ENCODE measurements at regions not wholly inside any gene's neighbourhood (a gene's known extent, or its start where the extent isn't known, plus 50 kb on each side); places are given as distances from the start of the nearest gene placed in this dataset.
"Not testable (repeated sequence)": the region's sequence is repeated elsewhere in the genome, so short reads cannot be mapped to it uniquely, and the experiment has no call there.

DNA sequence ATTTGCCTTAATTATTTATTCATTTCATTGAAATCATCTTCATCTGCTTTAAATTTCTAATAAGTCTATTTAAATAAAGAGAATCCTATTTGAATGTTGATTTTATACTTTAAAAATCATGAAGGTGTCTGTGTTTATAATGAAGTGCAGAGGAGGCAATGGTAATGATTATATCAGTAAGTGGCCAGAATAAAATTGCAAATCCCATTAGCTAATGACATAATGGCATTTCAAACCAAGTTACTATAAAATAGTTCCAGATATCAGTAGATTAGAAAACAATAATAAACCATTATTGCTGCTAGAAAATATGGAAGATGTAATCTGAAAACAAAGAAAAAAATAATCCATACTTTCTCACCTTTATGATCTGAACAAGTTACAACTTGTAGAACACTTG is 647.8 kb upstream of the KLHL1 start:
- H3K4me1 ChIP-seq (ENCODE audit: insufficient read depth, low read length): no peaks in the 10 kb centered on the region
- no peaks in the 10 kb centered on the region for H3K9me3 ChIP-seq (ENCODE audit: low read length)
- no peak overlapping the region for H3K9ac ChIP-seq (ENCODE audit: low read length)
- H3K36me3 ChIP-seq (ENCODE audit: insufficient read depth, low read length): no peaks in the 10 kb centered on the region
- H3K27ac ChIP-seq (ENCODE audit: low read depth, low read length): no peak overlapping the region
- no peak overlapping the region for H3K4me3 ChIP-seq (ENCODE audit: low read depth in 1 of 2, low read length in 2 of 2)
- no peaks in the 10 kb centered on the region for H3K27me3 ChIP-seq (ENCODE audit: control insufficient read depth in 1 of 2, insufficient read depth in 2 of 2, low read length in 2 of 2)

DNA sequence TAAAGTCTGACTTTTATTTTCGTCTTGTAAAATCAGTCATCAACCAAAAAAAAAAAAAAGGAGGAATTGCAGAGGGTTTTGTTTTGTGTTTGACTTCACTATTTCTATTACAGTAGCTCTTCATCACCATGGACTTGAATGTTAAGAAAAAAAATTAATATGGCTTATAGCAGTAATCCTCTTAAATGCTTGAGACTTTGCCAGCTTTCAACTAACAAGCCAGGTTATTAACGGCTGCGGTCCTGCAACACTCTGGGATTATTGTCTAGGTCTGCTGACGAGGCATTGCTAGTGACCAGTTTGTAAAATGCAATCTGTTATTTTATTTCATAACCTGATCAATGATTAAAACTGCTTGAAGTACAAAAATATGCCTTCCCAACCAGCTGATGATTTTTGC is 647.2 kb upstream of the KLHL1 start:
- H3K36me3 ChIP-seq (ENCODE audit: insufficient read depth, low read length): no peaks in the 10 kb centered on the region
- H3K27ac ChIP-seq (ENCODE audit: low read depth, low read length): no peak overlapping the region
- no peaks in the 10 kb centered on the region for H3K27me3 ChIP-seq (ENCODE audit: control insufficient read depth in 1 of 2, insufficient read depth in 2 of 2, low read length in 2 of 2)
- H3K9me3 ChIP-seq (ENCODE audit: low read length): no peaks in the 10 kb centered on the region
- no peak overlapping the region for H3K4me3 ChIP-seq (ENCODE audit: low read depth in 1 of 2, low read length in 2 of 2)
- no peak overlapping the region for H3K9ac ChIP-seq (ENCODE audit: low read length)
- no peaks in the 10 kb centered on the region for H3K4me1 ChIP-seq (ENCODE audit: insufficient read depth, low read length)

DNA sequence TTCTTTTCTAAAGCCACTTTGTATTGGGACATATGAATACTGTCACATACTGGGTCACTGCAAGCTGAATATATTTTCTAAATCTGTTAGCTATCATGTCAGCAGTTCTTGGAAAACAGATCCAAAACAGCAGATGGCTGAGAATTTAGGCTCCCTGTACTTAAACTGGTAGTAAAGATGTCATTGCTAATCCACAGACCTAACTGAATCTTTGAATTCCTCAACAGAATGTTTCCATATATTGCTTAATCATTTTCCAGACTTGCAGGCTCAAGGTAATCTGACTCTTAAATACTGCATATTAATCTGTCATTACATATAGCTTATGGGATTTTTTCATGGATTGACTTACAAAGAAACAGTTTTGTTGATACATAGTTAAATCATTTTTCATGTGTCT is 639.0 kb upstream of the KLHL1 start:
- Histone ChIP-seq H3K36me3 (ENCODE audit: insufficient read depth, low read length) (no peaks in the 10 kb centered on the region), H3K9me3 (ENCODE audit: low read length) (no peaks in the 10 kb centered on the region), H3K4me1 (ENCODE audit: insufficient read depth, low read length) (no peaks in the 10 kb centered on the region), H3K27me3 (ENCODE audit: control insufficient read depth in 1 of 2, insufficient read depth in 2 of 2, low read length in 2 of 2) (no peaks in the 10 kb centered on the region), H3K9ac (ENCODE audit: low read length) (no peak overlapping the region), H3K4me3 (ENCODE audit: low read depth in 1 of 2, low read length in 2 of 2) (no peak overlapping the region), H3K27ac (ENCODE audit: low read depth, low read length) (no peak overlapping the region)

DNA sequence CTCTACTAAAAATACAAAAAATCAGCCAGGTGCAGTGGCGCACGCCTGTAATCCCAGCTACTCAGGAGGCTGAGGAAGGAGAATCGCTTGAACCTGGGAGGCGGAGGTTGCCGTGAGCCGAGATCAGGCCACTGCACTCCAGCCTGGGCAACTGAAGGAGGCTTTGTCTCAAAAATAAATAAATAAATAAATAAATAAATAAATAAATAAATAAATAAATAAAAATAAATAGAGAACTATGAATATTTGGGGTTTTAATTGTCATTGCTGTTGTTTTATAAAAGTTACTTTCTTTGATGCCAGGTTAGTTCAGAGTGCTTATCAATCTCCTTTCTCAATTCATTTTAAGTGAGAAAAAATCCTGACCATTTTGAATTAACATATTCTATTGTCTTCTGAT is 638.2 kb upstream of the KLHL1 start:
- H3K27ac ChIP-seq (ENCODE audit: low read depth, low read length); H3K27me3 ChIP-seq (ENCODE audit: control insufficient read depth in 1 of 2, insufficient read depth in 2 of 2, low read length in 2 of 2); H3K36me3 ChIP-seq (ENCODE audit: insufficient read depth, low read length); H3K4me1 ChIP-seq (ENCODE audit: insufficient read depth, low read length); H3K9ac ChIP-seq (ENCODE audit: low read length); H3K4me3 ChIP-seq (ENCODE audit: low read depth in 1 of 2, low read length in 2 of 2); H3K9me3 ChIP-seq (ENCODE audit: low read length): not testable (repeated sequence)

DNA sequence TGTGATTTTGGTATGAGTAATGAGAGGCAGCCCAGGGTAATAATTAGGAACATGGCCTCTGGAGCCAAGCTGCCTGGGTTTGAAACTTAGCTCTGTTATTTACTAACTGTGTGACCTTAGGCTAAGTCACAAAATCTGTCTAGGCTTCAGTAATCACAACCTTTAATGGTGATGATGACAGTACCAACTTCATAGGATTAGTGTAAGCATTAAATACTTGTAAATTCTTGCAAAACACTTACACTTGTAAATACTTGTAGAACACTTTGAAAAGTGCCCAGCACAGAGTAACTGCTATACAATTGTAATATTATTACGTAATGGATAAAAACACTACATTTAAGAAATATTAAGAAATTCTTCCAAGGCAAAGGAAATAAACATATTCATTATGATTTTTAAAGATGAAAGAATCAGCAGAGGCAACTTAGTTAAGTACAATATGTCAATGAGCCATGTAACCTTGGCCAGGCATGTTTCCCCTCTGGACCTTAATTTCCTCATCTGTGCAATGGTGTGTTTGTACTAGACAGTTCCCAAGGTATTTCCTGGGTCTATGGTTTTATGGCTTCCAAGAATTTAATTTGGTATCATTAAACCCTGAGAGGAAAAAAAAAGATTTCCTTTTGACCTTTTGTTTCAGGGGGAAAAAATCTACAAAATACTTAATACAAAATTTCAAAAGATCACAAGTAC is 628.5 kb upstream of the KLHL1 start:
- H3K9me3 ChIP-seq (ENCODE audit: low read length): no peaks in the 10 kb centered on the region

DNA sequence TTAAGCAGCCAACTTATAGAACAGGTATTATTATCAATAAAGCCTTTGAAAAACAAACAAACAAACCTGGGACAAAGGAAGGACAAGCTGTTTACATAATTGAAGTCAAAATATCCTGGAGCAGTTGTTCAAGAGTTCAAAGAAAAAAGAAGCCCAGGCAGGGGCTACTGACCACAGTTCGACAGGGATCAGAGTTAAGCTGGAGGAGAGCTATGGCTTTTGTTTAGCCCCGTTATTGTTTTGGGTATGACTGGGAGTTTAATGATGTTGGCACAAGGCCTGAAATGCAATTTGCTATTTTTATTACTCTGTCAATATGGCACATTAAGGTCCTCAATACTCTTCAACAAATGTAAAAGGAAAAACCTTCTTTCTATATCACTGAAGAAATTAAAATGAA is 624.4 kb upstream of the KLHL1 start:
- H3K27me3 ChIP-seq (ENCODE audit: control insufficient read depth in 1 of 2, insufficient read depth in 2 of 2, low read length in 2 of 2): no peaks in the 10 kb centered on the region
- no peak overlapping the region for H3K4me3 ChIP-seq (ENCODE audit: low read depth in 1 of 2, low read length in 2 of 2)
- H3K27ac ChIP-seq (ENCODE audit: low read depth, low read length): no peak overlapping the region
- H3K4me1 ChIP-seq (ENCODE audit: insufficient read depth, low read length): no peaks in the 10 kb centered on the region
- H3K9ac ChIP-seq (ENCODE audit: low read length): no peak overlapping the region
- no peaks in the 10 kb centered on the region for H3K36me3 ChIP-seq (ENCODE audit: insufficient read depth, low read length)
- no peaks in the 10 kb centered on the region for H3K9me3 ChIP-seq (ENCODE audit: low read length)

More for the DNA sequence above, 628.5 kb upstream of the KLHL1 start:
- no peaks in the 10 kb centered on the region for H3K36me3 ChIP-seq (ENCODE audit: insufficient read depth, low read length)
- no peaks in the 10 kb centered on the region for H3K27me3 ChIP-seq (ENCODE audit: control insufficient read depth in 1 of 2, insufficient read depth in 2 of 2, low read length in 2 of 2)
- H3K27ac ChIP-seq (ENCODE audit: low read depth, low read length): no peak overlapping the region
- no peaks in the 10 kb centered on the region for H3K4me1 ChIP-seq (ENCODE audit: insufficient read depth, low read length)
- no peak overlapping the region for H3K9ac ChIP-seq (ENCODE audit: low read length)
- no peak overlapping the region for H3K4me3 ChIP-seq (ENCODE audit: low read depth in 1 of 2, low read length in 2 of 2)

DNA sequence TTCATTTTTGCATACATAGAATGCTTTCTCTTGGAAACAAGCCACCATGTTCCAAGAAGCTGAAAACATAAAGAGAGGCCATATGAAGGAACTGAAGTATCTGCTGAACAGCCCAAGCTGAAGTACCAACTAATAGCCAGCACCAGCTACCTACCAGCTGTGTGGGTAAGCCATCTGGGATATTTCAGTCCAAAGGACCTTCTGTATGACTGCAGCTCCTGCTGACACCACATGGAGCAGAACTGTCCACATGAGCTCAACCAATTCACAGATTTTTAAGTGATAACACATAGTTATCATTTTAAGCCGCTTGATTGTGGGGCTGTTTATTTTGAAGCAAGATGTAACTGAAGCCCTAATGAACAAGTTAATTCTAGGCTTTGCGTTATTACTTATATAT is 621.1 kb upstream of the KLHL1 start:
- Histone ChIP-seq H3K9me3 (ENCODE audit: low read length) (no peaks in the 10 kb centered on the region), H3K9ac (ENCODE audit: low read length) (no peak overlapping the region), H3K4me1 (ENCODE audit: insufficient read depth, low read length) (no peaks in the 10 kb centered on the region), H3K4me3 (ENCODE audit: low read depth in 1 of 2, low read length in 2 of 2) (no peak overlapping the region), H3K27me3 (ENCODE audit: control insufficient read depth in 1 of 2, insufficient read depth in 2 of 2, low read length in 2 of 2) (no peaks in the 10 kb centered on the region), H3K27ac (ENCODE audit: low read depth, low read length) (no peak overlapping the region), H3K36me3 (ENCODE audit: insufficient read depth, low read length) (no peaks in the 10 kb centered on the region)

DNA sequence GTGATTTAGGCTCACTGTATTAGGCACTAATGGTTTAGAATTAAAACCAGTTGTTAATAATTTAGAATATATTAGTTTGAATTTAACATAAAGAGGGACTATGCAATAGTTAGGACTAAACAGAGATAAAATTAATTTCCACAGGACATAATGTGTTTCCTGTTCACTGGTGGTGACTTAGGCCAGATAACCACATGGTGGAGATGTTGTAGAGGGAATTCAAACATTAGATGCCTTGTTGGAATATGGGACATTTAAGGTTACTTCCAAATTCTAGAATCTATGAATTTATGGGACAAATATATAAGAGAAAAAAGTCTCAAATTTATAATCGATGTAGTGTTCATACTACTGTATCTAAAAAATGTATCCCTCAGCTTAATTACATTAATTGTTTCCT is 615.5 kb upstream of the KLHL1 start:
- H3K4me1 ChIP-seq (ENCODE audit: insufficient read depth, low read length): no peaks in the 10 kb centered on the region
- H3K4me3 ChIP-seq (ENCODE audit: low read depth in 1 of 2, low read length in 2 of 2): no peak overlapping the region
- no peaks in the 10 kb centered on the region for H3K9me3 ChIP-seq (ENCODE audit: low read length)
- H3K9ac ChIP-seq (ENCODE audit: low read length): no peak overlapping the region
- no peaks in the 10 kb centered on the region for H3K36me3 ChIP-seq (ENCODE audit: insufficient read depth, low read length)
- no peaks in the 10 kb centered on the region for H3K27me3 ChIP-seq (ENCODE audit: control insufficient read depth in 1 of 2, insufficient read depth in 2 of 2, low read length in 2 of 2)
- no peak overlapping the region for H3K27ac ChIP-seq (ENCODE audit: low read depth, low read length)

DNA sequence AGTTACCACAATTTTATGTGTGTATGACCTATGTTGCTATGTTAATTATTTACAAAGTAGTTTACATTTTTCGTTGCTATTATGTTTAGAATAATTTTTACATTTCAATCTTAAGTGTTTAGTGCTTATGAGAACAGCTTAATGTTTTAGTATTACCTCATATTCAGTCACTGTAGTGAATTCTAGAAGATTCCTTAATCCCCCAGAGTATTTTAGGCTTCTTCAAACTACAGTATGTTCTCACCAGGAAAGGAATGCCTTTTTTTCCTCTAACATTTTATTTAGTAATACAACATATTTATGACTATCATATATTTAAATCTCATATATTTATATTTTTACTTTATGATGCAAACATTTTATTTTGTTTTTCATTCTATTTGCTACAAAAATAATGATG is 612.1 kb upstream of the KLHL1 start:
- Histone ChIP-seq H3K9me3 (ENCODE audit: low read length) (no peaks in the 10 kb centered on the region), H3K27ac (ENCODE audit: low read depth, low read length) (no peak overlapping the region), H3K36me3 (ENCODE audit: insufficient read depth, low read length) (no peaks in the 10 kb centered on the region), H3K4me1 (ENCODE audit: insufficient read depth, low read length) (no peaks in the 10 kb centered on the region), H3K27me3 (ENCODE audit: control insufficient read depth in 1 of 2, insufficient read depth in 2 of 2, low read length in 2 of 2) (no peaks in the 10 kb centered on the region), H3K9ac (ENCODE audit: low read length) (no peak overlapping the region), H3K4me3 (ENCODE audit: low read depth in 1 of 2, low read length in 2 of 2) (no peak overlapping the region)

DNA sequence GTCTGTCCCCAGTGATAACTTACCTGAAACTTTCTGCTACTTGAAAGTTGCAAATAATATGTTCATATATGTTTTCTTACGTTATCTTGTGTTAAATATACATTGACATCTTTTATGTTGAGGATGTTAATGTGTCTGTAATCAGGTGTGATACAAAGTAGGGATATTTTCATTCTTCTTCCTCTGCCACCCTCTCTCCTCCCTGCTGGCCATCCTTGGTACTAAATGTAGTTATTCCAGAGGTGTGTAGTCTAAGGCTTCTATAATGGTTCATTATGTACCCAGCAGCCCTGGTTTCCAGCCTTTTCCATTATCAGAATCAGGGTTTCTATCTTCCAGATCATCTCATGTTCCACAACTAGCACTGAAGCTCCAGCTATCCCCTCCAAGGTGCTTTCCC is 606.7 kb upstream of the KLHL1 start:
- no peaks in the 10 kb centered on the region for H3K36me3 ChIP-seq (ENCODE audit: insufficient read depth, low read length)
- no peaks in the 10 kb centered on the region for H3K9me3 ChIP-seq (ENCODE audit: low read length)
- no peak overlapping the region for H3K27ac ChIP-seq (ENCODE audit: low read depth, low read length)
- H3K9ac ChIP-seq (ENCODE audit: low read length): no peak overlapping the region
- no peaks in the 10 kb centered on the region for H3K4me1 ChIP-seq (ENCODE audit: insufficient read depth, low read length)
- no peaks in the 10 kb centered on the region for H3K27me3 ChIP-seq (ENCODE audit: control insufficient read depth in 1 of 2, insufficient read depth in 2 of 2, low read length in 2 of 2)
- H3K4me3 ChIP-seq (ENCODE audit: low read depth in 1 of 2, low read length in 2 of 2): no peak overlapping the region

DNA sequence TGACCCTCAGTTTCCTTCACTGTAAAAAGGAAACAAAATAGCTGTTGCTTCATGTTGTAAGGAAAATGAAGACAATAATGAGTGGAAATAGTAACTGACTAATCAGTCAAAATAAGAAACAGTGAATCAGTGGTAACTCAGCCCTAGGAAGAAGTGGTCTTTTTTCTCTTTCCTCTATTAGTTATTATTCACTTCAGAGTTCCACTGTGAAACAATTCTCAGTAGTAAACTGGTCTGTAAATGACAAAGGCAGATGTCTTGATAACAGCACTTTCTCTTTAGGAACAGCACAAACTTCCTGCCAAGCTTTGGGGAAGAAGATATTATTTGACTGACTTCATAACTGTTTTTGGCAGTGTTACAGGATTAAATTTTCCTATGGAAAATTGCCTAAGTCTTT is 600.5 kb upstream of the KLHL1 start:
- Histone ChIP-seq H3K9me3 (ENCODE audit: low read length) (no peaks in the 10 kb centered on the region), H3K4me3 (ENCODE audit: low read depth in 1 of 2, low read length in 2 of 2) (no peak overlapping the region), H3K36me3 (ENCODE audit: insufficient read depth, low read length) (no peaks in the 10 kb centered on the region), H3K9ac (ENCODE audit: low read length) (no peak overlapping the region), H3K4me1 (ENCODE audit: insufficient read depth, low read length) (no peaks in the 10 kb centered on the region), H3K27me3 (ENCODE audit: control insufficient read depth in 1 of 2, insufficient read depth in 2 of 2, low read length in 2 of 2) (no peaks in the 10 kb centered on the region), H3K27ac (ENCODE audit: low read depth, low read length) (no peak overlapping the region)

DNA sequence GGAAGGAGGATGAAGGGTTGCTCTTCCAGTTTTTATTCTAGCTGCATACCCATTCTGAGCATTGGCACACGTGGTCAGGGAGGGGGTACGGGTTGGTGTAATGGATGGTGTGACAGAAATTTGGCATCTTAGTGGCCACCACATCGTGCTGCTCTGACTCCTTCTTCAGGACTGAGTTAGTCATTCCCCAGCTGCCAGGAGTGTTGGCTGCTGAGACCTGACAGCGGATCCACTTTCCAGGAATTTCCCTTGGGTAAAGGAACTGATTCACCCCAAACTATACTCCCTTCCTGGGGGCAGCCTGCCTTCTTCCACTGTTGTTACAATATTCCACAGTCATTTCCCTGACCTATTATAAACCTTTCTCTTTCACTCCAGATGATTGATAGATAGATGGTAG is 595.5 kb upstream of the KLHL1 start:
- Histone ChIP-seq H3K36me3 (ENCODE audit: insufficient read depth, low read length) (no peaks in the 10 kb centered on the region), H3K27me3 (ENCODE audit: control insufficient read depth in 1 of 2, insufficient read depth in 2 of 2, low read length in 2 of 2) (no peaks in the 10 kb centered on the region), H3K27ac (ENCODE audit: low read depth, low read length) (no peak overlapping the region), H3K4me1 (ENCODE audit: insufficient read depth, low read length) (no peaks in the 10 kb centered on the region), H3K9me3 (ENCODE audit: low read length) (no peaks in the 10 kb centered on the region), H3K4me3 (ENCODE audit: low read depth in 1 of 2, low read length in 2 of 2) (no peak overlapping the region), H3K9ac (ENCODE audit: low read length) (no peak overlapping the region)
